ENCODE measurements at regions not wholly inside any gene's neighbourhood (a gene's known extent, or its start where the extent isn't known, plus 50 kb on each side); places are given as distances from the start of the nearest gene placed in this dataset.

DNA sequence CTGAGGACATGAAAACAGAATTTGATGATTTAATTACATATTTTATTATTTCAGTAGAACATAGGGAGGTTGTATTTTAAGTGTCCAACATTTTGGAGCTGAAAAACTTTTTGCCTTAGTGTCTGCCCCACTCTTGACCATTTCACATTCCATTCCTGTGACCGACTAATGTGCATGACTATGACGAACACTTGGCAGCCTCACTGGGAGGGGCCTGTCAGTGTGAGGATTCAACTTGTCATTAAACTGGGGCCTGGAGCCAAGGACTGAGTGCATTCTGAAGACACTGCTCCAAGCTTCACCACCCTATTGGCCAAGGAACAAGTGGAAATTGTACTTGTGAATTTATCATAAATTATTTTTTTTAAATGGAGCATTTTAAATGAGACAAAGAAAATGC is 661.3 kb downstream of the BCKDHB start:
- Histone ChIP-seq H3K27me3 (no peaks in the 10 kb centered on the region), H3K27ac (no peak overlapping the region), H3K4me3 (ENCODE audit: low read depth in 1 of 2, low read length in 1 of 2) (no peak overlapping the region), H3K9me3 (no peaks in the 10 kb centered on the region), H3K36me3 (no peaks in the 10 kb centered on the region), H3K4me1 (ENCODE audit: control insufficient read depth in 1 of 2, insufficient read depth in 1 of 2, low read depth in 1 of 2, low read length in 1 of 2) (no peaks in the 10 kb centered on the region)
- TF ChIP-seq, protein P1, sequence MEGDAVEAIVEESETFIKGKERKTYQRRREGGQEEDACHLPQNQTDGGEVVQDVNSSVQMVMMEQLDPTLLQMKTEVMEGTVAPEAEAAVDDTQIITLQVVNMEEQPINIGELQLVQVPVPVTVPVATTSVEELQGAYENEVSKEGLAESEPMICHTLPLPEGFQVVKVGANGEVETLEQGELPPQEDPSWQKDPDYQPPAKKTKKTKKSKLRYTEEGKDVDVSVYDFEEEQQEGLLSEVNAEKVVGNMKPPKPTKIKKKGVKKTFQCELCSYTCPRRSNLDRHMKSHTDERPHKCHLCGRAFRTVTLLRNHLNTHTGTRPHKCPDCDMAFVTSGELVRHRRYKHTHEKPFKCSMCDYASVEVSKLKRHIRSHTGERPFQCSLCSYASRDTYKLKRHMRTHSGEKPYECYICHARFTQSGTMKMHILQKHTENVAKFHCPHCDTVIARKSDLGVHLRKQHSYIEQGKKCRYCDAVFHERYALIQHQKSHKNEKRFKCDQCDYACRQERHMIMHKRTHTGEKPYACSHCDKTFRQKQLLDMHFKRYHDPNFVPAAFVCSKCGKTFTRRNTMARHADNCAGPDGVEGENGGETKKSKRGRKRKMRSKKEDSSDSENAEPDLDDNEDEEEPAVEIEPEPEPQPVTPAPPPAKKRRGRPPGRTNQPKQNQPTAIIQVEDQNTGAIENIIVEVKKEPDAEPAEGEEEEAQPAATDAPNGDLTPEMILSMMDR (IDR thresholded peaks at IDR 0.05) = no peak

DNA sequence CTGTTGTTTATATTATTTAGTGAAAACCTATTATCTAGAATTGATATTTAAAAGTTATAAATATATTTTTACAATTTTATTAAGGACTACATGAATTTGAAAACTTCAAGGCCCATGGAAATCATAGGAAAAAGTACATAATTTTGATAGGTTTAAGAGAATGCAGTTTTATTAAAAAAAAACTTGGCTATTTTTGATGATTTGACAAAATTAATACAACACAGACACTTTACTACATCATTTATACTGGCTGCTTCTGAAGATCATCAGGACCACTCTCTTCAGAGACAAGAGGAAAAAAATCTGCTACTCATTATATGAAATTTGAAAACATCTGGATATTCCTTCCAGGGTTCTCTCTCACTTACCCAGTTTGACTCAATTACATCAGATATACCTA is 637.7 kb downstream of the BCKDHB start:
- no peaks in the 10 kb centered on the region for H3K27me3 ChIP-seq
- no peaks in the 10 kb centered on the region for H3K4me1 ChIP-seq (ENCODE audit: control insufficient read depth in 1 of 2, insufficient read depth in 1 of 2, low read depth in 1 of 2, low read length in 1 of 2)
- no peaks in the 10 kb centered on the region for H3K9me3 ChIP-seq
- H3K27ac ChIP-seq = no peak overlapping the region
- no peaks in the 10 kb centered on the region for H3K36me3 ChIP-seq
- H3K4me3 ChIP-seq (ENCODE audit: low read depth in 1 of 2, low read length in 1 of 2) = no peak overlapping the region
- TF ChIP-seq, protein P1 (IDR thresholded peaks at IDR 0.05) = no peak

DNA sequence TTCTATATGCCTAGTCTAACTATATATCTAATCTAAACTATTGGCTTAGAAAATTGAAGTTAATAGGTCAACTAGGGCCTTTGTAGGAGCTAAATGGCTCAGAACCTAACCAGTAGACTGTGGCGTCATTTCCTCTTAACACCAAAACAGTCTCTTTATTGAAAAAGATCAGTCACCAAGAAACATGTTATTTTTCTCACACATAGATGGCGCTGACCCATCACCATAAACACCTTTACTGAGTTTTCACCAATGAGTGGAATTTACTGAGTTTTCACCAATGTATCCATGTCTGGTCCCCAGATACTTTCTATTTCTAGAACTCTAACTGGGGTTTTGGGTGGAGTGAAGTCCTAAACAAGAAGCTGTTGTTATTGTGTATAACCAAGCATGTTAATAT is 636.0 kb downstream of the BCKDHB start:
- Histone ChIP-seq H3K4me3 (ENCODE audit: low read depth in 1 of 2, low read length in 1 of 2) (no peak overlapping the region), H3K27me3 (no peaks in the 10 kb centered on the region), H3K4me1 (ENCODE audit: control insufficient read depth in 1 of 2, insufficient read depth in 1 of 2, low read depth in 1 of 2, low read length in 1 of 2) (no peaks in the 10 kb centered on the region), H3K9me3 (no peaks in the 10 kb centered on the region), H3K27ac (no peak overlapping the region), H3K36me3 (no peaks in the 10 kb centered on the region)
- TF ChIP-seq, protein P1 (IDR thresholded peaks at IDR 0.05) = no peak

DNA sequence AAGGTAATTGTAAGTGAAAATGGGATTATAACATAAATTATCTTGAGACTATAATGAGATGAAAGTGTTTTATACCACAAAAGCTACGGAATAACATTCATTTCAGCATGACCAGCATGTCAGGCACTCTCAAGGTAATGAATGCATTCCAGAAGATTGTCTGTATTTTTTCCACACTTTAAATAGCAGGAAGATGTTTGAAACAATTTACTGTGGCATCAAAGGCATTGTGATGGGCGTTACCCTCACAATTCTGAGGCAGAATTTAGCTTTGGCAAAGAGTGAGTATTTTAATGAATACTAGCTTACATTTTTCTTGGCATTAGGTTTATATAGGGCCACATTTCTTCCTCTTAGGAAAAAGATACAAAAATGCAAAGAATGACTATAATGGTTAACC is 627.2 kb downstream of the BCKDHB start:
- TF ChIP-seq, protein P1 (IDR thresholded peaks at IDR 0.05) = no peak
- no peaks in the 10 kb centered on the region for H3K27me3 ChIP-seq
- no peaks in the 10 kb centered on the region for H3K36me3 ChIP-seq
- no peaks in the 10 kb centered on the region for H3K9me3 ChIP-seq
- no peak overlapping the region for H3K27ac ChIP-seq
- H3K4me1 ChIP-seq (ENCODE audit: control insufficient read depth in 1 of 2, insufficient read depth in 1 of 2, low read depth in 1 of 2, low read length in 1 of 2) = no peaks in the 10 kb centered on the region
- H3K4me3 ChIP-seq (ENCODE audit: low read depth in 1 of 2, low read length in 1 of 2) = no peak overlapping the region

DNA sequence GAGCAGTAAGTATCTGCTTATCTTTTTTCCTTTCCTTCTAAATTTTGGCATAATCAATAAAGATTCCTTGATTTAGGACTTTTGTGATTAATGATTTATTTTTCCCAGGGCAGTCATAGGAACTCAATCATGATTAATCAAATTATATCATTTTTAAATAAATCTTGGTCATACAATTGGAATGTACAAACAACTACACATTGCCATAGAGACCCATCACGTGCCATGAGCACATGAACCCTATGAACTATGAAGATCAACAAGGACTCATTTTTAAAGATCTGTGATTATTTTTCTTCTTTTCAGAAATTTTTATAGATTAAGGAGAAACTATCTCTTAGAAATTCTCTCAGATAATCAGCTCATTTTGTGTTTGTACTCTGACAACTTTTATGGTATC is 622.4 kb downstream of the BCKDHB start:
- H3K4me1 ChIP-seq (ENCODE audit: control insufficient read depth in 1 of 2, insufficient read depth in 1 of 2, low read depth in 1 of 2, low read length in 1 of 2) = no peaks in the 10 kb centered on the region
- TF ChIP-seq, protein P1 (IDR thresholded peaks at IDR 0.05) = no peak
- no peaks in the 10 kb centered on the region for H3K27me3 ChIP-seq
- H3K4me3 ChIP-seq (ENCODE audit: low read depth in 1 of 2, low read length in 1 of 2) = no peak overlapping the region
- H3K9me3 ChIP-seq = no peaks in the 10 kb centered on the region
- no peaks in the 10 kb centered on the region for H3K36me3 ChIP-seq
- no peak overlapping the region for H3K27ac ChIP-seq

Measured in neutrophil (primary cell).